Astrocyte of the cerebellum (primary cell): ENCODE measurements at regions not wholly inside any gene's neighbourhood (a gene's known extent, or its start where the extent isn't known, plus 50 kb on each side); places are given as distances from the start of the nearest gene placed in this dataset.
"Not testable (repeated sequence)": the region's sequence is repeated elsewhere in the genome, so short reads cannot be mapped to it uniquely, and the experiment has no call there.

ENCODE experiments used
- DNase-seq: peaks from one replicate; pipeline ENCODE4 v3.0.0-alpha.2; 2011; ENCODE audit warnings: low read depth
- H3K4me3 ChIP-seq: 2 replicates; pipeline ENCODE4 v1.5.1; 2011; ENCODE audit warnings: mild to moderate bottlenecking, low read depth, low read length, moderate library complexity
- in situ Hi-C: cut with HindIII; loops from 2 replicates; pipeline ENCODE4 v1.10.0; 2017; ENCODE audit warnings: low sequenced_read_pairs
- TF ChIP-seq, protein P1 (sequence below): IDR thresholded peaks from 2 replicates; pipeline ENCODE4 v1.5.1; 2012; ENCODE audit warnings: low read length, low read depth, moderate library complexity, mild to moderate bottlenecking; ENCODE audit errors: missing control alignments

DNA sequence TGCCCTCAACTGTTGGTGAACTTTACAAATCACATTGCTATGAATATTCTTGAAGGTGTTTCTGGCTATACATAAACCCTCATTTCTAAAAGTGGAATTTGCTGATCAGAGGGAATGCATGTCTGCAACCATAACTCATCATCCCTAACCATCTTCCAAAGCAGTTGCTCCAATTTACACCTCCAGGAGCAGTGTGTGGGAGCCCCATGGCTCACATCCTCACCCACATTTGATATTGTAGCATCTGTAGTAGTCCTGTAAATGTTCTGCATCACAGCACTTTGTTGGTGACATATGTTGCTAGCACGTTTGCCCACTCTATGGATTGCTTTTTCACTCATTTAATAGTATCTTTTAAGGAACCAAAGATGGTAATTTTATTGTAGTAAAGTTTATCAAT, 183.8 kb upstream of the SMLR1 start:
- DNase-seq, result no peak
- no peak overlapping the region for H3K4me3 ChIP-seq
- TF ChIP-seq, protein P1, sequence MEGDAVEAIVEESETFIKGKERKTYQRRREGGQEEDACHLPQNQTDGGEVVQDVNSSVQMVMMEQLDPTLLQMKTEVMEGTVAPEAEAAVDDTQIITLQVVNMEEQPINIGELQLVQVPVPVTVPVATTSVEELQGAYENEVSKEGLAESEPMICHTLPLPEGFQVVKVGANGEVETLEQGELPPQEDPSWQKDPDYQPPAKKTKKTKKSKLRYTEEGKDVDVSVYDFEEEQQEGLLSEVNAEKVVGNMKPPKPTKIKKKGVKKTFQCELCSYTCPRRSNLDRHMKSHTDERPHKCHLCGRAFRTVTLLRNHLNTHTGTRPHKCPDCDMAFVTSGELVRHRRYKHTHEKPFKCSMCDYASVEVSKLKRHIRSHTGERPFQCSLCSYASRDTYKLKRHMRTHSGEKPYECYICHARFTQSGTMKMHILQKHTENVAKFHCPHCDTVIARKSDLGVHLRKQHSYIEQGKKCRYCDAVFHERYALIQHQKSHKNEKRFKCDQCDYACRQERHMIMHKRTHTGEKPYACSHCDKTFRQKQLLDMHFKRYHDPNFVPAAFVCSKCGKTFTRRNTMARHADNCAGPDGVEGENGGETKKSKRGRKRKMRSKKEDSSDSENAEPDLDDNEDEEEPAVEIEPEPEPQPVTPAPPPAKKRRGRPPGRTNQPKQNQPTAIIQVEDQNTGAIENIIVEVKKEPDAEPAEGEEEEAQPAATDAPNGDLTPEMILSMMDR, result no peak
- in situ Hi-C loops, result no loop called here

DNA sequence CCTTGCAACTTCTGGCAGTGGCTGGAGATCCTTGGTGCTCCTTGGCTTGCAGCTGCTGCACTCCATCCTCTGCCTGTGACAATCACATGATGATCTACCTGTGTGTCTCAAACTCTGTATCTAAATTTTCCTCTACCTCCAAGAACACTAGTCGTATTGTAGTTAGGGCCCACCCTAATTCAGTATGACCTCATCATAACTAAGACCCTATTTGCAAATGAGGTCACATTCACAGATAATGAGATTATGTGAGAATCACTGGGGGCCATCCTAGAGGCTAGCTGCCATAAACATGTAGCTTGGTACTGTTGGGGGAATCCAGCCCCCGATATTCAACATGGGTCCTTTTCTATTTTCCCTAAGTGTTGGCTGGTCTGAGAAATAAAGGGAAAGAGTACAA, 183.0 kb upstream of the SMLR1 start:
- DNase-seq, result no peak
- in situ Hi-C loops, result no loop called here
- TF ChIP-seq, protein P1, result no peak
- no peak overlapping the region for H3K4me3 ChIP-seq

DNA sequence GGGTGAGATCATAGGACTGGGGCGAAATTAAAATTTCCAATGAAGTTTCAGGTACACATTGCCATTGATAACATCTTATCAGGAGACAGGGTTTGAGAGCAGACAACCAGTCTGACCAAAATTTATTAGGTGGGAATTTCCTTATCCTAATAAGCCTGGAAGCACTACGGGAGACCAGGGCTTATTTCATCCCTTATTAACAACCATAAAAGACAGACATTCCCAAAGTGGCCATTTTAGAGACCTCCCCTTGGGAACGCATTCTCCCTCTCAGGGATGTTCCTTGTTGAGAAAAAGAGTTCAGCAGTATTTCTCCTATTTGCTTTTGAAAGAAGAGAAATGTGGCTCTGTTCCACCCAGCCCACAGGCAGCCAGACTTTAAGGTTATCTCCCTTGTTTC, 182.4 kb upstream of the SMLR1 start:
- in situ Hi-C loops, DNase-seq, H3K4me3 ChIP-seq: not testable (repeated sequence)

DNA sequence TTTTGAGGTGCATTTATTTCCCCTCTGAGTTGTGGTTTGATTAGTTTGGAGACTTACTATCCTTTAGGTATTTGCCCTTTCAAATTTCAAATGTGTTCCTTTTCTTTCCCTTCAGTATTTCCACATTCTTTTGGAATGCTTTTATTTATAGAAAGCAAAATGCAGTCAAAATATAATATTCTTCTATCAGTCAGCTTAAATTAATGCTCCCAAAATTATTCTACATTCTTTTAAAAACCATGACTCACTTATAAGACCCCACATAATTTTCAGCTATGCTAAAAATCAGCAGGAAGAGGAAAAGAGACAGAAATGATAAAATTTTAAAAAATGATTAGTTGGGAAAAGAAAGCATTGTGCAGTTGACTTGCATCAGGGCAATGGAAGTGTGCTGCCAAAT, 180.0 kb upstream of the SMLR1 start:
- in situ Hi-C loops, result no loop called here
- TF ChIP-seq, protein P1, result no peak
- DNase-seq, result no peak
- H3K4me3 ChIP-seq, result no peak overlapping the region

DNA sequence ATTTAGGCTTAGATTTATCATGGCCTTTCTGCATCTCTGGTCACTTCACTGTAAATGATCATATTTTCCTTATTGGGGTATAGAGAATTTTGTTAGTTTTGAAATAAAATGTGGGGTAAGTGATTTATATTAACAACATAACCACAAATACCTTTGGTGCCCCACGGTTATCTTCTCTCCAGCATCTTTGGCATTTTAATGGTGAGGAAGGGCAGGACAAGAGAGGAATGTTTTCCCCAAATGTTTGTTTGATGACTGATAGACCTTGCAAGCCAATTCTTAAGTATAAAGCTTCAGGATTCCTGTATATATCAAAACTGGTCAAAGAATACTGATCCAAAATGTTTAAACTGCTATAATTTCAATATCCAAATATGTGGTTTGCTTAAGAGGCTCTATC, 171.6 kb upstream of the SMLR1 start:
- DNase-seq, result no peak

DNA sequence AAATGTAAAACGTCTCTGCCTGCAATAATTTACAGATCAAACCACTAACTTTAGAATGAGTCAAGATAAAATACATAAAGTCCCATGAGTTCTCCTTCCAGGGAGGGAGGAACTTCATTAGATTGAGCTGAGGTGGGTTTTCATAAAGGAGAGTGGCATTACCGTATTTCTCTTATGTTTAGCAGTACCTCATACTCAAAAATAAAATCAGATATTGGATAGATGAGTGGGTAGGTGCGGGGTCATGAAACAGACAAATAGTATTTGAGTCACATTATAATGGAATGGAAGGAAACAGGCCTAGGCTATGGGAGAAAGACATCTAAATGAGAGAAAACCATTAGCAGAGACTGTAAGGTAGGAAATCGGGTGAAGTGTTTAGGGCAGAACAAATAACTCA, 166.1 kb upstream of the SMLR1 start:
- H3K4me3 ChIP-seq, result no peak overlapping the region
- DNase-seq, result no peak
- TF ChIP-seq, protein P1, result no peak
- in situ Hi-C loops, result no loop called here

More for the DNA sequence above, 171.6 kb upstream of the SMLR1 start:
- H3K4me3 ChIP-seq, result no peak overlapping the region
- in situ Hi-C loops, result no loop called here
- TF ChIP-seq, protein P1, result no peak

DNA sequence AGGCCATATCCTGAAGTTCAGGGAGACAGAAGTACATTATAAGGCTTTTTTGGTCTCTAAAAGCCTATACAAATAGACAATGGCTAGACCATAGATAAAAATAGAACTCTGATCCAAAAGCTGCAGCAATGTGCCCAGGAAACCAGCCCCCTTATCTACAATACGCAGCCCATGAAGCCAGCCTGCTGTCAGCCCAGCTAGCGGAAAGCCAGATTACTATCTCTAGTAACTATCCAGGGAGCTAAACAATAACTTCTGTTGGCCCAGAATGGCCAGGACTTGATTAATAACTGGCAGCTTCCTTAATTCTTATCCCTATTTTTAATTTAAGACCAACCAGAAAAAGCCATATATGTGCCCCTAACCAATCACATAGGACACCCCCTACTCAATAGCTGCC, 160.4 kb upstream of the SMLR1 start:
- no peak for DNase-seq
- in situ Hi-C loops, result no loop called here
- no peak overlapping the region for H3K4me3 ChIP-seq
- TF ChIP-seq, protein P1, result no peak
